Neural cell (in vitro differentiated cells): ENCODE measurements at regions not wholly inside any gene's neighbourhood (a gene's known extent, or its start where the extent isn't known, plus 50 kb on each side); places are given as distances from the start of the nearest gene placed in this dataset.

ENCODE experiments used
- H2AFZ ChIP-seq: fragments of 200-600, 300-800 bp; sonication (generic), shearing (Covaris generic); 2 replicates; pipeline ENCODE4 v1.6.0; 2014; ENCODE audit warnings: low read depth, mild to moderate bottlenecking, antibody characterized with exemption, low read length, moderate library complexity
- H3F3A ChIP-seq: fragments of 200-600 bp; shearing (Covaris generic); 2 replicates; pipeline ENCODE4 v1.6.1; 2016; ENCODE audit warnings: mild to moderate bottlenecking, moderate library complexity, mixed read lengths, antibody characterized with exemption, low read length; ENCODE audit not compliant: insufficient read depth, poor library complexity, severe bottlenecking
- H3K27ac ChIP-seq: fragments of 200-600, 300-800 bp; sonication (generic), shearing (Covaris generic); 2 replicates; pipeline ENCODE4 v1.5.1; 2014; ENCODE audit warnings: mild to moderate bottlenecking, low read length, moderate library complexity
- H3K27me3 ChIP-seq: fragments of 300-800, 200-600 bp; sonication (generic), shearing (Covaris generic); 2 replicates; pipeline ENCODE4 v1.6.0; 2014; ENCODE audit warnings: mild to moderate bottlenecking, low read depth, low read length, moderate library complexity; ENCODE audit not compliant: insufficient read depth
- H3K36me3 ChIP-seq: fragments of 300-800, 200-600 bp; sonication (generic), shearing (Covaris generic); 2 replicates; pipeline ENCODE4 v1.5.1; 2014; ENCODE audit warnings: mild to moderate bottlenecking, antibody characterized with exemption, low read length, moderate library complexity; ENCODE audit not compliant: insufficient read depth
- H3K4me2 ChIP-seq: fragments of 300-800, 200-600 bp; sonication (generic), shearing (Covaris generic); 2 replicates; pipeline ENCODE4 v1.6.0; 2014; ENCODE audit warnings: mild to moderate bottlenecking, low read length
- H3K4me3 ChIP-seq: fragments of 300-800, 200-600 bp; sonication (generic), shearing (Covaris generic); 2 replicates; pipeline ENCODE4 v1.5.1; 2014; ENCODE audit warnings: mild to moderate bottlenecking, low read length, moderate library complexity
- H3K79me2 ChIP-seq: fragments of 200-600 bp; shearing (Covaris generic); replicated peaks from 2 replicates; pipeline ENCODE4 v1.6.0; 2014; ENCODE audit warnings: mild to moderate bottlenecking, low read length, moderate library complexity; ENCODE audit not compliant: insufficient read depth
- H3K9ac ChIP-seq: fragments of 300-800, 200-600 bp; sonication (generic), shearing (Covaris generic); 2 replicates; pipeline ENCODE4 v1.6.1; 2016; ENCODE audit warnings: mild to moderate bottlenecking, low read length, mixed read lengths
- H3K9me2 ChIP-seq: fragments of 200-600 bp; shearing (Covaris generic); 2 replicates; pipeline ENCODE4 v1.6.1; 2016; ENCODE audit warnings: mild to moderate bottlenecking, low read length, mixed read lengths; ENCODE audit not compliant: insufficient read depth
- H3K9me3 ChIP-seq: fragments of 200-600, 300-800 bp; sonication (generic), shearing (Covaris generic); 2 replicates; pipeline ENCODE4 v1.6.1; 2016; ENCODE audit warnings: mild to moderate bottlenecking, mixed run types, low read length, moderate library complexity, mixed read lengths
- H4K20me1 ChIP-seq: fragments of 200-600 bp; shearing (Covaris generic); 2 replicates; pipeline ENCODE4 v1.6.1; 2016; ENCODE audit warnings: mild to moderate bottlenecking, mixed run types; ENCODE audit not compliant: insufficient read depth
- EP300 ChIP-seq: fragments of 450-650 bp; conservative IDR thresholded peaks from 2 replicates; pipeline ENCODE4 v1.6.1; 2014; ENCODE audit warnings: antibody characterized with exemption, mild to moderate bottlenecking, moderate library complexity; ENCODE audit not compliant: poor library complexity, severe bottlenecking
- EZH2 ChIP-seq: fragments of 200-600, 300-800 bp; shearing (Covaris generic), sonication (generic); IDR thresholded peaks from 2 replicates; pipeline ENCODE4 v1.6.1; 2014; ENCODE audit warnings: antibody characterized with exemption, low read length, borderline replicate concordance, mild to moderate bottlenecking; ENCODE audit not compliant: insufficient read depth, poor library complexity, severe bottlenecking
- MXI1 ChIP-seq: fragments of 450-650 bp; conservative IDR thresholded peaks from 2 replicates; pipeline ENCODE4 v1.6.1; 2014; ENCODE audit warnings: antibody characterized with exemption, mild to moderate bottlenecking; ENCODE audit not compliant: poor library complexity, severe bottlenecking
- POLR2AphosphoS5 ChIP-seq: IDR thresholded peaks from 2 replicates; pipeline ENCODE4 v1.6.1; 2012
- RAD21 ChIP-seq: fragments of 450-650 bp; conservative IDR thresholded peaks from 2 replicates; pipeline ENCODE4 v1.6.1; 2014; ENCODE audit warnings: antibody characterized with exemption, mild to moderate bottlenecking, moderate library complexity
- REST ChIP-seq: IDR thresholded peaks from 2 replicates; pipeline ENCODE4 v1.6.1; 2012; ENCODE audit warnings: borderline replicate concordance
- SMC3 ChIP-seq: fragments of 450-650 bp; conservative IDR thresholded peaks from 2 replicates; pipeline ENCODE4 v1.6.1; 2014; ENCODE audit warnings: antibody characterized with exemption, mild to moderate bottlenecking, moderate library complexity; ENCODE audit not compliant: poor library complexity
- TAF1 ChIP-seq: IDR thresholded peaks from 2 replicates; pipeline ENCODE4 v1.6.1; 2012; ENCODE audit warnings: low read depth
- TF ChIP-seq, protein P1 (sequence below): fragments of 450-650 bp; IDR thresholded peaks from 2 replicates; pipeline ENCODE4 v1.5.1; 2014; ENCODE audit warnings: antibody characterized with exemption, mild to moderate bottlenecking, moderate library complexity; ENCODE audit not compliant: poor library complexity, severe bottlenecking

DNA sequence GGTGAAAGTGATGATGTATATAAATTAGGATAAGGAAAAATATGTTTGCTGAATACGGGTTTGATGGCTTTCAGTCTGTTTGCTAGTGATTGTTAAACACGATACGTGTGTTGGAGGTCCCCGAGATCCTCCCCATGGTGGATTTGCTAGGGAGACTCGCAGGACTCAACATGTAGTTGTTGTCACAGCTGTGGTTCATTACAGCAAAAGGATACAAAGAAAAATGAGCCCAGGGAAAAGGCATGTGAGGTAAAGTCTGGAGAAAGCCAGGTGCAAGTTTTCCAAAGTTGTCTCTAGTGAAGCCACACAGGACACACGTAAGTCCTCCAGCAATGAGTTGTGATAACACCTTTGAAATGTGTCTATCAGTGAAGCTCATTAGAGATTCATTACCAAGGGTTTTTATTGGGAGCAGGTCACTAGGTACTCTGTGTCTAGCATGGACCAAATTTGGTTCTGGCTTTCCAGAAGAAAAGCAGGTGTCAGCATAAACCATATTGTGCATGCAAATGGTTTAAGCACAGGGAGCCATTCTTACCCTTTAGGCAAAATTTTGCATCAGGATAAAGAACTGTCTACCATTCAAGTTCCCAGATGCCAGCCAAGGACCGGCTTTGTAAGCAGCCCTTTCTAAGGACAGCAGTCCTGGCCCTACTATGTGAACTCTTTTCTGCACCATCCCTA lies 215.2 kb upstream of the WSCD1 start:
- TF ChIP-seq SMC3 (no peak), MXI1 (no peak), TAF1 (no peak), EZH2 (no peak), EP300 (no peak), REST (no peak), RAD21 (no peak), POLR2AphosphoS5 (no peak)
- TF ChIP-seq, protein P1, sequence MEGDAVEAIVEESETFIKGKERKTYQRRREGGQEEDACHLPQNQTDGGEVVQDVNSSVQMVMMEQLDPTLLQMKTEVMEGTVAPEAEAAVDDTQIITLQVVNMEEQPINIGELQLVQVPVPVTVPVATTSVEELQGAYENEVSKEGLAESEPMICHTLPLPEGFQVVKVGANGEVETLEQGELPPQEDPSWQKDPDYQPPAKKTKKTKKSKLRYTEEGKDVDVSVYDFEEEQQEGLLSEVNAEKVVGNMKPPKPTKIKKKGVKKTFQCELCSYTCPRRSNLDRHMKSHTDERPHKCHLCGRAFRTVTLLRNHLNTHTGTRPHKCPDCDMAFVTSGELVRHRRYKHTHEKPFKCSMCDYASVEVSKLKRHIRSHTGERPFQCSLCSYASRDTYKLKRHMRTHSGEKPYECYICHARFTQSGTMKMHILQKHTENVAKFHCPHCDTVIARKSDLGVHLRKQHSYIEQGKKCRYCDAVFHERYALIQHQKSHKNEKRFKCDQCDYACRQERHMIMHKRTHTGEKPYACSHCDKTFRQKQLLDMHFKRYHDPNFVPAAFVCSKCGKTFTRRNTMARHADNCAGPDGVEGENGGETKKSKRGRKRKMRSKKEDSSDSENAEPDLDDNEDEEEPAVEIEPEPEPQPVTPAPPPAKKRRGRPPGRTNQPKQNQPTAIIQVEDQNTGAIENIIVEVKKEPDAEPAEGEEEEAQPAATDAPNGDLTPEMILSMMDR = no peak
- Histone ChIP-seq H3K27me3 (no peaks in the 10 kb centered on the region), H3K9ac (no peak overlapping the region), H4K20me1 (no peaks in the 10 kb centered on the region), H2AFZ (no peak overlapping the region), H3K9me3 (no peaks in the 10 kb centered on the region), H3K36me3 (no peaks in the 10 kb centered on the region), H3K9me2 (no peaks in the 10 kb centered on the region), H3K79me2 (no peaks in the 10 kb centered on the region), H3K4me2 (no peak overlapping the region), H3K27ac (no peak overlapping the region), H3F3A (no peaks in the 10 kb centered on the region), H3K4me3 (no peak overlapping the region)

- Histone ChIP-seq H2AFZ (no peak overlapping the region), H3K9me2 (no peaks in the 10 kb centered on the region), H3K9me3 (no peaks in the 10 kb centered on the region), H3K4me2 (no peak overlapping the region), H3K4me3 (no peak overlapping the region), H3F3A (no peaks in the 10 kb centered on the region), H3K9ac (no peak overlapping the region), H3K27me3 (no peaks in the 10 kb centered on the region), H3K36me3 (no peaks in the 10 kb centered on the region), H3K27ac (no peak overlapping the region), H3K79me2 (no peaks in the 10 kb centered on the region), H4K20me1 (no peaks in the 10 kb centered on the region)
- TF ChIP-seq, protein P1 = no peak
- TF ChIP-seq MXI1 (no peak), TAF1 (no peak), EP300 (no peak), EZH2 (no peak), REST (no peak), SMC3 (no peak), POLR2AphosphoS5 (no peak), RAD21 (no peak)
Measured at GRCh38 chr17:5861246-5861645, 208.9 kb upstream of the WSCD1 start.
